ENCODE measurements at regions not wholly inside any gene's neighbourhood (a gene's known extent, or its start where the extent isn't known, plus 50 kb on each side); places are given as distances from the start of the nearest gene placed in this dataset.

DNA sequence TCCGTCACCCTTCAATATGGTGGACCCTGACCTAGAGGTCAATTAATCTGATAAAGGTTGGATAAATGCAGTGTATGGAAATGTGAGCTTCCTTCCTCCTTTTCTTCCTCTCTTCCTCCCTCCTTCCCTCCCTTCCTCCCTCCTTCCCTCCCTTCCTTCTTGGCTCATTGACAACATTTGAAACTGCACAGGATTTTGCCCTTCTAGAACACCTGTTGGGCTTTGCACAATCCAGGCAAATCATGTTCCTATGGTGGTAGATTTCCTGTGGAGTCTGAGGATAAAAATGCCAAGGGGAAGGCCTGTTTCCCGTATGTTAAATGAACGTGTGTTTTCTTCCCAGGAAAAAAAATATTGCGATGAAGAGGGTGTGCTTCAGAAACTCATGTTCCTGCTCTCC is 642.8 kb downstream of the EPM2A start:
- TF ChIP-seq, protein P1, sequence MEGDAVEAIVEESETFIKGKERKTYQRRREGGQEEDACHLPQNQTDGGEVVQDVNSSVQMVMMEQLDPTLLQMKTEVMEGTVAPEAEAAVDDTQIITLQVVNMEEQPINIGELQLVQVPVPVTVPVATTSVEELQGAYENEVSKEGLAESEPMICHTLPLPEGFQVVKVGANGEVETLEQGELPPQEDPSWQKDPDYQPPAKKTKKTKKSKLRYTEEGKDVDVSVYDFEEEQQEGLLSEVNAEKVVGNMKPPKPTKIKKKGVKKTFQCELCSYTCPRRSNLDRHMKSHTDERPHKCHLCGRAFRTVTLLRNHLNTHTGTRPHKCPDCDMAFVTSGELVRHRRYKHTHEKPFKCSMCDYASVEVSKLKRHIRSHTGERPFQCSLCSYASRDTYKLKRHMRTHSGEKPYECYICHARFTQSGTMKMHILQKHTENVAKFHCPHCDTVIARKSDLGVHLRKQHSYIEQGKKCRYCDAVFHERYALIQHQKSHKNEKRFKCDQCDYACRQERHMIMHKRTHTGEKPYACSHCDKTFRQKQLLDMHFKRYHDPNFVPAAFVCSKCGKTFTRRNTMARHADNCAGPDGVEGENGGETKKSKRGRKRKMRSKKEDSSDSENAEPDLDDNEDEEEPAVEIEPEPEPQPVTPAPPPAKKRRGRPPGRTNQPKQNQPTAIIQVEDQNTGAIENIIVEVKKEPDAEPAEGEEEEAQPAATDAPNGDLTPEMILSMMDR (IDR thresholded peaks at IDR 0.05; ENCODE audit: low read length) = no peak
- TF ChIP-seq EZH2 (IDR thresholded peaks at IDR 0.05; ENCODE audit: borderline replicate concordance, low read length) = no peak

All from OCI-LY1 (cell line).